ENCODE measurements at regions not wholly inside any gene's neighbourhood (a gene's known extent, or its start where the extent isn't known, plus 50 kb on each side); places are given as distances from the start of the nearest gene placed in this dataset.

- no peak overlapping the region for H2BK5ac ChIP-seq (ENCODE audit: low read depth, low read length)
- no peak overlapping the region for H4K8ac ChIP-seq (ENCODE audit: extremely low read depth, insufficient read depth, low read length)
- H3K4me1 ChIP-seq (replicated peaks in 1 of 4; ENCODE audit: control insufficient read depth in 3 of 4, insufficient read depth in 4 of 4, low read length in 3 of 4): 0 out of 7 replicates have a peak, but pooled peaks cover 0 to 2% (median 0%) of the 10 kb centered on the region in 4 experiments
- DNase-seq (ENCODE audit: low read depth in 1 of 2, low spot score in 2 of 2) (no peak), FAIRE-seq (no peak)
- H3K9ac ChIP-seq (replicated peaks in 1 of 4; ENCODE audit: extremely low read depth in 1 of 4, low read depth in 3 of 4, low read length in 3 of 4): no peak overlapping the region
- H2AFZ ChIP-seq (ENCODE audit: low read length): no peak overlapping the region
- CTCF ChIA-PET (ENCODE audit: partially characterized antibody): interaction anchor here (0.9 to 1.2 kb wide), 3 partner anchors 13 to 127 kb away, joined by 3 read pairs; no protein-coding TSS in a partner anchor
- H3K56ac ChIP-seq (replicated peaks; ENCODE audit: insufficient read length, low read depth, low read length): no peak overlapping the region
- no peak overlapping the region for H2AK5ac ChIP-seq (ENCODE audit: low read depth, low read length)
- H4K20me1 ChIP-seq (replicated peaks in 1 of 2; ENCODE audit: control insufficient read depth in 1 of 2, insufficient read depth in 2 of 2, low read length in 2 of 2): no peaks in the 10 kb centered on the region
- no peaks in the 10 kb centered on the region for H3K36me3 ChIP-seq (ENCODE audit: control insufficient read depth in 2 of 4, insufficient read depth in 4 of 4, low read length in 3 of 4)
- no peak overlapping the region for H2BK20ac ChIP-seq (ENCODE audit: low read length)
- no peak overlapping the region for H2BK12ac ChIP-seq (ENCODE audit: low read depth, low read length)
- H3K79me2 ChIP-seq (ENCODE audit: control insufficient read depth in 1 of 2, insufficient read depth in 2 of 2, low read length in 2 of 2): no peaks in the 10 kb centered on the region
- no peak overlapping the region for H3K18ac ChIP-seq (ENCODE audit: extremely low read depth, low read length)
- no peak overlapping the region for H3K14ac ChIP-seq (ENCODE audit: insufficient read length)
- H3K27ac ChIP-seq (ENCODE audit: low read depth, low read length): no peak overlapping the region
- no peak overlapping the region for H3K4ac ChIP-seq (replicated peaks; ENCODE audit: insufficient read length, low read depth, low read length)
- peaks cover 0 to 7% of the 10 kb centered on the region in 2 experiments; a peak in 1 of 4 replicates for H3K9me3 ChIP-seq (ENCODE audit: insufficient read depth in 2 of 2, low read depth in 1 of 2, low read length in 1 of 2)
- TF ChIP-seq ZNF274 (IDR thresholded peaks at IDR 0.05; ENCODE audit: borderline replicate concordance, extremely low read depth, low read length): peak; percentile 8; the same call in 1 of the 2 replicates
- no peak for TF ChIP-seq GTF2F1 (IDR thresholded peaks at IDR 0.05; ENCODE audit: borderline replicate concordance, low read depth, low read length)
- 88% methylated on average over 4 of the region's 4 CpGs; no CpG with 5 or more reads in 1 of the 2 experiments for WGBS, 2 experiments (ENCODE audit: extremely low coverage in 1 of 2, insufficient coverage in 1 of 2, insufficient read length in 1 of 2, insufficient replicate concordance in 2 of 2, low coverage in 1 of 2, low lambda C conversion rate in 2 of 2, missing lambda C conversion rate in 1 of 2)
- H3K79me1 ChIP-seq (ENCODE audit: low read depth, low read length): no peaks in the 10 kb centered on the region
- no peak overlapping the region for H4K91ac ChIP-seq (replicated peaks; ENCODE audit: insufficient read length, low read length)
- no peak overlapping the region for H3K4me2 ChIP-seq (ENCODE audit: insufficient read depth in 1 of 2, low read depth in 2 of 2, low read length in 2 of 2)
- no peak overlapping the region for H2BK120ac ChIP-seq (replicated peaks; ENCODE audit: low read depth, low read length)
- no peak overlapping the region for H3K4me3 ChIP-seq (ENCODE audit: extremely low read depth in 1 of 4, insufficient read depth in 2 of 4, low read depth in 3 of 4, low read length in 4 of 4)
- H3K27me3 ChIP-seq (replicated peaks in 1 of 4; ENCODE audit: control insufficient read depth in 3 of 4, extremely low read depth in 1 of 4, insufficient read depth in 3 of 4, low read length in 3 of 4): peaks cover 0 to 2% (median 0%) of the 10 kb centered on the region in 4 experiments; a peak in 1 of 7 replicates
- POLR2A ChIA-PET (ENCODE audit: partially characterized antibody): no interaction called here
- no peak overlapping the region for H4K5ac ChIP-seq (ENCODE audit: insufficient read length, low read depth, low read length)
- H3K23ac ChIP-seq (ENCODE audit: insufficient read length): no peak overlapping the region
- no peaks in the 10 kb centered on the region for H3K23me2 ChIP-seq (ENCODE audit: low read depth, low read length)
- H2BK15ac ChIP-seq (ENCODE audit: low read length): no peak overlapping the region
These were observed 385.2 kb downstream of the CMPK2 start for GRCh38 chr2:6480514-6480913.

All from H1 (cell line).